HG03571 (cell line): ENCODE measurements at regions not wholly inside any gene's neighbourhood (a gene's known extent, or its start where the extent isn't known, plus 50 kb on each side); places are given as distances from the start of the nearest gene placed in this dataset.

Experiments
- ATAC-seq: cut with Tn5 transposase; IDR thresholded peaks from one replicate; pipeline ENCODE4 v1.9.1; 2021; ENCODE audit not compliant: unreplicated experiment

DNA sequence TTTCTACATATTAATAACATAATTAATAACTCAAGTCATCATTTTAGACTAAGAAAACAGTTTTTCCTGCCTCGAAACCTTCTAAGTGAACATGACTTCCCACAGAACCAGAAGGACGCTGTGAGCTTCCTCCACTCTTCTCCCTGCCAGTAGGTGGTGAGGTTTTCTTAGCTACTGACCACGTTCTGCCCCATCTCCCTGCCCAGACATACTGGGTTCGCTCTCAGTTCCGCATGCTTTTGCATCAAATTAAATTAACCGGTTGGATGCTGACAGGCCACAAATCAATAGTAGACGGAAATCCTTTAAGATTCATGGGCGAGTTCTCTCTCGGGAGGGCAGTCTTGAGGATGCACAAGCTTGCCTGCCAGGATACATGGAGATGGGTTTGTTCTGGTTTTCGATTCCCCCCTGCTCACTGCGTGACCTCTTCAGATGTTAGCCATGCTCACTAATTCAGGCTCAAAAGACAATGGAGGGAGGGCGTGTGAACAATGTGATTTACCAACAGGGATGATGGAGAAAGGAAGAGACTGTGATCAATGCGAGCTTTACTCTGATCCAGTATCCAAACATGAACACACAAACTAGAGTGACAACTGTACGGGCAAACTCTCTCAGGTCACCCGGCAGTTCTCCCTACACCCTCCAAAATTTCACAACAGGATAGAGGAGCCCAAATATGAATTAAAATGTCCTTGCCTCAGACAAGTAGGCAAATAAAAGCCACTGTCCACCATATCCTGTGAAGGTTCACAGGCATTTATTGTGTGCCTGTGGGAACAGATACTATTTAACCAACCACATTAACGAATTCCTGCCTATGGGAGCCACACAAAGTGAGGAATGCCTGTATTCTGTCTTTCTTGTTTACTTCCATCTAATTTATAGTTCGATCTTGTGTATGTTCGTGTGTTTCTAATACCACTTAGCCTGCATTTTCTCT, 375.7 kb downstream of the EIPR1 start:
- ATAC-seq: no peak

DNA sequence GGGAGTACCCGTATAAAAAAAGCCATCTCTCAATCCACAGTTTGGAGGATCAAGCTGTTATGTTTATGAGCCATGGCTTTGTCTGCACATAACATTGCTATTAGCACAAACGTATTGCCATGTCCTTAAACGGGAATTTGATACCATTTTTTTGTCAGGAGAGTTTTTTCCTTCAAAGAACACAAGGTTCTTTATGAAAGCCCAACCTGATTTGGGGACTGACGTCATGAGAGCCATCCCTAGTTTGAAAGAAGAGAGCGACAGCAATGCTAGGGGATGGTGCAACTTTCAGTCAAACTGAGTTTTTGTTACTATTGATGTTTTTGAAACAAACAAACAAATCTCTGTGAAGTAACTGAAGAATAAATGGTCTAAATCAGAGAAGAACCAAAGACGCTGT, 376.6 kb downstream of the EIPR1 start:
- ATAC-seq: no peak

DNA sequence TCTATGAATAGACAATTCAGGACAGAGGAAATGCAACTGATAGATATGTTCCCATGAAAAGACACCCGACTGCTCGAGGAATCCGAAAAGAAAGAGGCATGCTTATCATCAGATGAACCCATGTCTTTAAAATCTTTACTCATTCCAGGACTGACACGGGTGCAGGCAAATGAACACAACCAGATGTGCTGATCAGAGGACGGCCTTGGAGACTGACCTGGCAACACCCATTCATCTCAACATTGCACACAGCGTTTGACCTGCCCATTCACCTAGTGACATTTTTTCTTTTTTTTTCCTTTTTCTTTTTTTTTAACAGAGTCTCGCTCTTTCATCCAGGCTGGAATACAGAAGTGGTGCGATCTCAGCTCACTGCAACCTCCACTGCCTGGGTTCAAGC, 377.5 kb downstream of the EIPR1 start:
- no peak for ATAC-seq

DNA sequence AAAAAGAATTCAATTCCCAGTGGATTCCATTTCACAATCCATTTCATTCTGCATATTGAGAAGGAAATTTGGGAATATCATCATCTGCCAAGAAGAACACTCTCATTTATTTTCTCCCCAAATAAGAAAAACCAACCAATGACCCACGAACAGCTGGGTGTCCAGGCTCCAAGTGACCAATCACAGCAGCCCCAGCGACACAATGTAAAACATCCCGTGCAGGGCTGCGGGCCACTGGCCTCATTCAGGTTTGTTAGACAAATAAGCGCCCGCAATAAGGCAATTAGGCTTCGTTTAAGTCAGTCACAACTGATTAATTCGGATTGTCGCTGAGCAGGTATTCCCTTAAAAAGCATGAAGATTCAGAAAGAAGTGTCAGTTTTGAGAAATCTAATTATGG, 378.6 kb downstream of the EIPR1 start:
- no peak for ATAC-seq

DNA sequence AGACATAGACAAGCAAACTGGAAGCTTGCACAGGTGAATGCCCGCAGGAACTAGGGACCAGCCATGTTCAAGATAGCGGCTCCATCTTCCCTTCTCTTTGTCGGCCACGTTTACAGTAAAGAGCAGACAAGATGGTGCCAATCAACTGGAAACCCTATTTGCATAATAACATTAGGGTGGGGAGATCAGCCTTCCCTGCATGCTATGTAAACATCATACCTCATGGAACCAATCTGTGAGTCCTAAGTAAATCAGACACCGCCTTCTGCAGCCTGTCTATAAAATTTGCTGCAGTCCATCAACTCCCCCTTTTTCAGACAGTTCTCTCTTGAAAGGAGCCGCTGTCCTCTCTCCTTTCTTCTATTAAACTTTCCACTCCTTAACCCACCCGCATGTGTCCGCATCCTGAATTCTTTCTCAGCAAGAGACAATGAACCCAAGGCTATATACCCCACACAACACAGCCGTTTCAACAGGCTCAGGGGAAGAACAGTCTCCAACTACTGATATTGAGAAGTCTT, 384.4 kb downstream of the EIPR1 start:
- no peak for ATAC-seq

DNA sequence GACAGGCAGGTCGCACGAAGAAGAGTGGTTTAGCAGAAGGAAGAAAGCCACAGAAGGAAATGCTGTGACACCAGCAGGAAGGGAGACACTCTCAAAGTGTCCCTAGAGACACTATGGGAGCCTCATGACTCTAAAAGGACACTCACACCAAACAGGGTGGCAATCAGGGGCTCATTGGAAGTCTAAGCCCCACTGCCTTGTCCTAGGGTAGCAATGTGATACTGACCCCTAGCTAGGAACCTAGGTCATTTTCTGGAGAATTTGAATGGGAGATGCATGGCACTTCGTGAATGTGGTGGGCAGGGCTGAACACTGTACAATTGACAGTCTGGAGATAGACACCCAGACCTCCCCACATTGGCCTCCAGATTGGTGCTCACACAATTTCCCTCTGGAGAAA, 385.0 kb downstream of the EIPR1 start:
- no peak for ATAC-seq

DNA sequence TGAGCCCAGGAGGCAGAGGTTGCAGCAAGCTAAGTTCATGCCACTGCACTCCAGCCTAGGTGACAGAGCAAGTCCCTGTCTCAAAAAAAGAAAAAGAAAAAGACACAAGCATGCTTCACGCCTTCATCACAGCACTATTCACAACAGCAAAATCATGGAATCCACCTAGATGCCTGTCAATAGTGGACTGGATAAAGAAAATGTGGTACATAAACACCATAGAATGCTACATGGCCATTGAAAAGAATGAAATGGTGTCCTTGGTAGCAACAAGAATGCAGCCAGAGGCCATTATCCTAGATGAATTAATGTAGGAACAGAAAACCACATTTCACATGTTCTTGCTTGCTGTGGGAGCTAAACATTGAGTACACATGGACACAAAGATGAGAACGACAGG, 392.6 kb downstream of the EIPR1 start:
- ATAC-seq: no peak

DNA sequence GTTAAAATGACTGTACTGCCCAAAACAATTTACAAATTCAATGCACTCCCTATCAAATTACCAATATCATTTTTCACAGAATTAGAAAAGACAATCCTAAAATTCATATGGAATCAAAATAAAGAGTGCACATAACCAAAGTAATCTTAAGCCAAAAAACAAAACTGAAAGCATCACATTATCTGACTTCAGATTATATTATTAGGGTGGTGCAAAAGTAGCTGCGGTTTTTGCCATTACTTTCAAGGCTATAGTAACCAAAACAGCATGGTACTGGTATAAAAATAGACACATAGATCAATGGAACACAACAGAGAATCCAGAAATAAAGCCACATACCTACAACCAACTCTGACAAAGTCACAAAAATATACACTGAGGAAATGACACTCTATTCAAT, 396.6 kb downstream of the EIPR1 start:
- no peak for ATAC-seq

DNA sequence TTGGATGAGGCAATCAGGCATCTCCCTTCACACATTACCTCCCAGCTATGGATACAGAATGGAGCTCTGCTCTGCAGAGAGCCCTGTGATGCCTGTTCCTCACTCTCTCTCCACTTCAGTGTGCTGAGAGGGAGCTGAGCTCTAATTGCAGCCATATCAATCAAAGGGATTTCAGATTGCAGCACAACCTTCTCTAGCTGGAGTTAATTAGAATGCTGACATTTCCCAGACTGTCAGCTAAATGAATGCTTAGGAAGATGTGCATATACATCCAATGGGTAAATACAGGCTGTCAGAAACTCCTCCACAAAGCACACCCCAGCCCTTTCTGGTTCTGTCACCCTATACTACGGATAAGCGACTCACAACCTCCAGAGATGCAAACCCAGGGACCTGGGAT, 402.6 kb downstream of the EIPR1 start:
- ATAC-seq: no peak

DNA sequence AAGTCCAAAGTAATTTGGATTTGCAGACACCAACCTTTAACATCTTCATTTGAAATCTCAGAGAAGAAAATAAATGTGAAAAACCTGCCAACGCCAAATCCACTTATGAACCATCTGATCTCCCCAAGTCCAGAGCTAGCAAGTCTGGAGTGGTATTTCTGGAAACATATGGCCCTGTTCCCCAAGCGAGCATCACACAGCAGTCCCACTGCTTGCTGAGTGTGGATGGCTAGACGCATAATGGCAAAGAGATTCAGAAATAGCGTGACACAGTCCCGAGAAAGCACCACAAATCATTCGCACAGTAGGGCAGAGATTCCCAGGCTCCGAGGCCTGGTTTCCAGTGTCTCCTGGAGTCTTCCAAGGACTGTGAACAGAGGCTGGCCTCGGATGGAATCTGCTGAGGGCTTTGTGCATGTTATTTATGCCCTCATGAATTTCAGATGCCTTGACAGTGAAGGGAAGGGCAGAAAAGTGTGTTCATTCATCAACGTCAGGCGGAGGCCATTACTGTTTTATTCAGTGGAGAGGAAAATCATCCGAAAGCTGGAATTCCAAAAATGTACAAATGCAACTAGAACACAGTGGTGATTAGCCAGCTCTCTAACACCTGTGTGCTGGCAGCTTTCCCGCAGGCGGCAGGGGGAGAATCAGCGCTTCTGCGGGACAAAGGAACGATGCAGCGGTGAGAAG, 417.0 kb downstream of the EIPR1 start:
- ATAC-seq: no peak

DNA sequence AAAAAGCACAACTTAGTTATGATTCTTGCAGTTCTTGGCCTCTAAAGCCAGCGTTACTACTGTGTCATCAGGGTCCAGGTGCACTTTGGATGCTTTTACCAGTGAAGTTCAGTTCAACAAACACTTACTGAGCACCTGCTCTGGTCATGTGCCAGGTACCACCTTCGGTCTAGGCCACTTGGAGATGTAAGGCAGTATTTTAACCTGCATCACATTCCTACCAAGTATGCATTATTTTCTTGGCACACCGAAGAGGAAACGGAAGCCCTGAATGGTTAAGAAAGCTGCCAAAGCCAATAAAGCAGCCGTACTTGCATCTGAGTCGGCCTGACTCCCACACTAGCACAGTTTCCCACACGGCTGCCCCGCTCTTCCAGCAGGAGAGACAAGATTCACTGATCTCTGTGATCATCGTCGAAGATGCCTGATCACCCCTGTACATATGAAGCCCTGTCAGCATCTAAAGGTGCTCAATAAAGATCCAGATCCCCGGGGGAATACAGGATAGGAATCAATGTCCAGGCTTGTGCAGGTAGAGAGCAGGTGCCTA, 427.1 kb downstream of the EIPR1 start:
- no peak for ATAC-seq

DNA sequence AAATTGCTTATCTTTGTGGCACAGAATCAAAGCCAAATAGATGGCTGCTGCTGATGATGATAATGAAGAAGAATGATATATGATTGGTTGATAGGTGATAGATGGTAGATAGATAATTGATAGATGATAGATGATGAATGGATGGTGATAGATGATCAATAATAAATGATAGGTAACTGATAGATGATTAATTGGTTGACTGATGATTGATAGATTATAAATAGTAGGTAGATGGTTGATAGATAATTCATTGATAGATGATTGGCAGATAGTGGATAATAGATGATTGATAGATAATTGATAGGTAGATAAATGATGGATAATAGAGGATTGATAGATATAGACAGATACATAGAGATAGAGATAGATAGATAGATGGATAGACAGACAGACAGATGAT, 430.2 kb downstream of the EIPR1 start:
- ATAC-seq: no peak

DNA sequence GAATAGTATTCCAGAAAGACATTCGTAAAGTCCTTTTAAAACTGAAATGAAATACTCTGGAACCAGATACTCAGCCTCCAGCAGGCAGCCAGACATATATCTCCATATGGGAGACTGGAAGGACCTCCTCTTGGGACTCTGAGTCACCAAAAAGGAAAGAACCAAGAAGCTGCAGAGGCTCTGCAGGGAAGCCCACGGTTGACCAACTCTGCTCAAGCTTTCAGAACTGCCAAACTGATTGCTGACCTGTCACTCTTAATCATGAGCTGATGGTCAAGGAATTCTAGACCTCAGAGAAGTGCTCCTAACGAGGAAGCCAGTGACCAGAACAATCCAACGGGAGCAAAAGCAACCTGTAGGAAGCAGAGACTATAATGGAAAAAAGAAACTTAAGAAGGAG, 434.7 kb downstream of the EIPR1 start:
- ATAC-seq: no peak

DNA sequence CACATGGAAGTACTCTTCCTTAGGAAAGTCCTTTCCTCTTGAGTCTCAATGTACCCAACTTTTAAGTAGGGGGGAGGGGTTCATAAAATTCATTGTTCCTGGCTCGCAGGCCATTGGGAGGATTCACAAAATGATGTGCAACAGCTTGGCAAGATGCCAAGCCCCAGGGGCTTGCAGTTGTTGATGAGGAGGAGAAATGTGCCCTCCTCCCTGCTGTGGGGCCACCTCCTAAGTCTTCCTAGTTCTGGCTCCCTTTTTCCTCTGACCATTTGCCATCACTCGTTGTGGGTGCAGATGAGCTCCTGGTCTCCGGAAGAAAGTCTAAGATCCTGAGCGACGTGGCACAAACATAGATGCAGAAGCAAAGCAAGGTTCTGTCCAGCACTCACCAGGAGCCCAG, 435.4 kb downstream of the EIPR1 start:
- no peak for ATAC-seq

DNA sequence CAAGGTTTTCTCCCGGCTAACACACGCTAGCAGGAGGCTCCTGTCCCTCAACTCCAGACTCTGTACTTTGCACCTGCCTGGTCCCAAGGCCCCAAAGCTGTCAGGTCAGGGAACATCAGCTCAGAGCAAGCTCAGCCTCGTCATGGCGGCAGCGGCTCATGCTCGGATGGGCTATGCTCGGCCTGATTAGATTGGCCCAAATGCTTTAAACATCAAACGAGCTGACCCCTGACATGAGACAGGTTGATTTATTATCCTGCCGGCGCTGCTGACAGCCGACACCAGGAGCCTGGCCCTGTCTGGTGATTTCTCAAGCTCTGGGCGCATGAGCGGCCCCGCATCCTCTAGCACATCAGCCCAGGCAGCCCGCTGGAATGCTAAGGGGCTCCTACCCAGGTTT, 436.4 kb downstream of the EIPR1 start:
- ATAC-seq: no peak

DNA sequence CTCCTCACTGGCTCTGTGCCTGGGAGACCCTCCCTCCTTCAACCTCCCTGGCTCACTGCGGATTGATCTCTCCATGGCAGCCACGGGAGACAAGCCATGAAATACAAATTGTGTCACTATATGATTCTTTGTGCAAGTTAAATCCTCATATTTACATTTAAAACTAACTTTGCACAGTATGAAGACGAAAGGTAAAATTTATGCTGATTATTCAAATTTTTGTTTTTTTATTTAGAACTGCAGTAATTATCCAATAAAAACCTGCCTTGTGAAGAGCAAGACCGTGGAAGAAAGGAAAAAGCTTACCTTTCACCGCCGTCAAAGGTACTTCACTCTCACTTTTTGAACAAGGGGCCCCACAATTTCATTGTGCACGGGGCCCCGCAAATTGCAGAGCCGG, 436.9 kb downstream of the EIPR1 start:
- no peak for ATAC-seq

DNA sequence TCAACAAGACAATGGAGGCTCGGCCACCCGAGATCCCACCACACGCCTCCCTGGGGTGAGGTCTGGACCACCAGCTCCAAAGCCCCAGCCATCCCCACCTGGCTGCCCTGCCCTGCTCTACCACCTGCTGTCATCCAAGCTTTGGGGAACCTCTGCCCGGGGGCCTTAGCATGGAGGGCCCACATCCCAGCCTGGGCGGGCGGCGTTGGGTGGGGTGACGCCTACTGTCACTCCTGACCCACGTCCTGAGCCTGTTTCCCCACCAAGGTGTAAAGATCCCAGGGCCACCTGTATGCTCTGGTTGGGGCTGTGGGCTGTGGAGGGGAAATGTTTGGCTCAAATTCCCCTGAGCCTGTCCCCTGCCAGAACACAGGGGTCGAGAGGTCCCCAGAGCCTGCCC, 437.6 kb downstream of the EIPR1 start:
- ATAC-seq: no peak

DNA sequence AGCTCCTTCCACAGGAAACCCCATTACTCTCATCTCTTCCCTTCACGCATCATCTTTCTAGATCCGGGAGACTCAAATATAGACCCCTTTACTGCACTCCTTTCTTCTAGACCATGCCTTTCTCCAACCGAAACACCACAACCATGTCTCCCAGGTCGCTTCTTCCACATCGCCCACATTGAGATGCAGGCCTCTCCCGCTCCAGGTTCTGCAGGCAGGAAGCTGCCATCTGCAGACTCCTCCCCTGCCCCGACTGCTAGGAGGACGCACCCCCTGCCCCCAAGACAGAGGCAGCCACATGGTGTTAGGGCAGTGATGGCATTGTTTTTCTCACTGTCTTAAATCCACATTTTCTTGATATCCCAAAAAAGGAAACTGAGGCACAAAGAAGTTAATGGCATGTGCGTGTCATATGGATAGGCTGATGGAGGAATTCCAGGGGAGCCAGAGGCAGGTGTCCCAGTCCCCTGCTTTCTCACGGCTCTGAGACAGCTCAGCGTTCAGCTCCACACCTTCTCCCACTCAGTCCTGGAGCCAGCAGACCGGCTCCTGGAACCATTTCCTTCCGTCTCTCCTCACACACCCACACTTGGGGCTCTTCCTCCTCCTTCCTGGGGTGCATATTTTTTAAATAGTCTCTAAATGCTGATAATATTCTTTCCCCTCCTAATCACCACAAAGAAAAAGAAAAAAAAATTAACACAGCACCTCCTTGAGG, 438.4 kb downstream of the EIPR1 start:
- no peak for ATAC-seq

DNA sequence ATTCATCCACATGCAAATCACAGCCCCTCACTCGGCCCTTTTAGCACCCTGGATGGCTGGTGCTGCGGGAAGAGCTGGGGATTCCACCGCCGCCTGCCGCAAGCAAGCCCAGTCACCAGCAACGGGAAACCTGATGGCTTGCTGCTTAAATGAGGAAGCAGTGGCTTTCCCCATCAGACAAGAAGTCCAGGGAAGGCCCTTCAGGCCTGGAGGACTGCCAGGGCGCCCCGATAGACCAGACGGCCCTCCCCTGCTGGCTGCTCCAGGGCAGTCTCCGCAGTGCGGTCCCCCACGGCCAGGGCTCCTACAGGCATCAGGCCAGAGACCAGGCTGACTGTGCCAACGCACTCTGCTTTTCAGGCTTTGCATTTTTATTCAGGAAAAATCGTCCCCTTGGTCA, 439.1 kb downstream of the EIPR1 start:
- ATAC-seq: no peak

DNA sequence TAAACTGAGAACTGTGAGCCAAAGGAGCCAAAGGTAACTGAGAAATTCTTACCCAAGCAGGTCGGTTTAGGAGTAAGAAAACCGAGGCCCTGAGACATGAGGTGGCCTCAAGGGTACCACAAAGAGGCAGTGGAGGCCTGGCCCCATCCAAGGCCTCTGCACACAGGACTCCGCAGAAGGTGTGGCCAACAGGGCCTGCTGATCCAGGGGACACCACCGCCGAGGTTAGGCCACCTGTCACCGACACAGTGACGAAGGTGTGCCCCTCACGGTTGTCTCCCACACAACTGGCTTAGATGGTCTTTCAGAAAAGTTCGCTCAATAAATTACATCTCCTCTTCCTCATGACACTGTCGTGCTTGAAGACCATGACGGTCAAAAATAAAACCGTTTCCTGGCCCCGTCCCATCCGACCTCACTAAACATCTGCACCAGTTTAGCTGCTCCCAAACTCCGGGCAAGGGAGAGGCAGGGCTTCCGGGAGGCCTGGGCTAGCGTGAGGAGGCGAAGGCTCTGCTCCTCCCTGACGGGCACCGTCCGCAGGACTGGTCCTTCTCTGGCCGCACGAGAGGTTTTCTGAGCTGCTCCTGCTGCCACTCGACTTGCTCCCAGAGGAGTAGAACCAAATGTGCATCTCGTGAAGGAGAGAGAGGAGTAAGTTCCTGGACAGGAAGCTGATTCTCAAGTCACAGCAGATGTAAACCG, 442.0 kb downstream of the EIPR1 start:
- ATAC-seq: no peak

DNA sequence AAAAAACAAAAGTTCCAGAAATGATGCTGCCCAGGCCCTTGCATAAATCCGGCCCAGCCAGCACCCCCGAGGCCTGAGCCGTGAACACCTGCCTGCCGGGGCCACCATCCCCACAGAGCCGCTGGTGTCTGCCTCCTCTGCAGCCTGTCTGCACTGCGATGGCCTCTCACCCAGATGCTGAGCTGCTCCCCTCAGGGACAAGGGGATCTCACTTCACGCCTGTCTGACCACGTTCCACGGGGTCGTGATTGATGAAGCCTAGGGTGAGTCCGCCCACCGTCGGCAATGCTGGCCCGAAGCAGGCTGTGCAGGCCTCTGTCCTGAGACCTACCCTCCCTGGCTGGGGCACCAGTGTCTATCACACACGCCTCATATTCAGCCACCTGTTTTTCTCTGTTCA, 444.2 kb downstream of the EIPR1 start:
- ATAC-seq: no peak
